IMR-90 (cell line): ENCODE measurements at regions not wholly inside any gene's neighbourhood (a gene's known extent, or its start where the extent isn't known, plus 50 kb on each side); places are given as distances from the start of the nearest gene placed in this dataset.

ENCODE experiments used
- CEBPB ChIP-seq: IDR thresholded peaks from 2 replicates; pipeline ENCODE4 v1.6.1; 2012; ENCODE audit warnings: low read depth, low read length, improper control_type of control experiment
- CTCF ChIP-seq: conservative IDR thresholded peaks from 2 replicates; pipeline ENCODE4 v1.5.1; 2012; ENCODE audit warnings: mild to moderate bottlenecking, low read depth, low read length, improper control_type of control experiment
- MXI1 ChIP-seq: IDR thresholded peaks from 2 replicates; pipeline ENCODE4 v1.6.1; 2012; ENCODE audit warnings: low read depth, mild to moderate bottlenecking, low read length, moderate library complexity, borderline replicate concordance
- POLR2A ChIP-seq: IDR thresholded peaks from 2 replicates; pipeline ENCODE4 v1.6.1; 2012; ENCODE audit warnings: mild to moderate bottlenecking, low read depth, low read length
- RCOR1 ChIP-seq: IDR thresholded peaks from 2 replicates; pipeline ENCODE4 v1.6.1; 2012; ENCODE audit warnings: mild to moderate bottlenecking, low read length, improper control_type of control experiment; ENCODE audit not compliant: insufficient replicate concordance
- RFX5 ChIP-seq: IDR thresholded peaks from 2 replicates; pipeline ENCODE4 v1.8.0; 2012; ENCODE audit warnings: low read depth, mild to moderate bottlenecking, low read length, moderate library complexity

- no peak for TF ChIP-seq CTCF
- TF ChIP-seq RFX5: no peak
- TF ChIP-seq POLR2A: no peak
- TF ChIP-seq MXI1: no peak
- TF ChIP-seq CEBPB: no peak
- no peak for TF ChIP-seq RCOR1
These were observed 54.4 kb upstream of the LGALSL start for GRCh38 chr2:64399521-64399920.
